ENCODE measurements at regions not wholly inside any gene's neighbourhood (a gene's known extent, or its start where the extent isn't known, plus 50 kb on each side); places are given as distances from the start of the nearest gene placed in this dataset.

DNA sequence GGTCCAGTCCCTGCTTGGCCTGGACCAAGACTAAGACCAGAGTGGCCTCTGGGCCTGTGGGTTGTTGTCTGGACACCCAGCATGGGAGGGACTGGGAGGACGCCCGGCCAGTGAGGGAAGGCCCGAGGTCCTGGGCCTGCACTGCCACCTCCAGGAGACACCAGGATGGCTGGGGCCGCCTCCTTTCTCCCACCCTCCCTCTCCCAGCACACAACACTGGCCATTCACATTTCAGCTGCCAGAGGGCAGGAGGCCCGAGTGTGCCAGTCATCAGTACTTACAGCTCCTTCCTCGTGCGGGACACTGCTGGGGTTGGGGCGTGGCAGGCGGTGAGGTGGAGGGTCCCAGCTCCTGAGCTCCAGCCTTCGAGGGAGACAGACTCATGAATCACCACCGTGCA, 133.5 kb downstream of the ASB1 start:
- DNase-seq (ENCODE audit: low read depth in 2 of 2) = no peak

DNA sequence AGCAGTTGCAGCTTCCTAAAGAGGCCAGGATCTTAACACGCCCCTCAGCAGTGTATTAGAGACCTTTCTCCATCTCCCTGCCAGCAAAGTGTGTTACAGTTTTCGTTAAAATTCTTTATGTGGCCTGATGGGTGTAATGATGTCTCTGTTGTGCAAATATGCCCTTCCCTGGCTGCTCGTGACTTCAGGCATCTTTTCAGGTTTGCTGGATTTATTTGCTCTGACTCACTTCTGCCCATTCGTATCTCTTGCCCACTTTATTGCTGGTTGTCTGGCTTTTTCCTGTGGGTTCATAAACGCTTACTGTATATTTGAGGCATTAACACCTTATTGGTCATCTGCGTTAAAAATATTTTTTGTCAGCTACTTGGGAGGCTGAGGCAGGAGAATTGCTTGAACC, 134.5 kb downstream of the ASB1 start:
- no peak for DNase-seq (ENCODE audit: low read depth in 2 of 2)

DNA sequence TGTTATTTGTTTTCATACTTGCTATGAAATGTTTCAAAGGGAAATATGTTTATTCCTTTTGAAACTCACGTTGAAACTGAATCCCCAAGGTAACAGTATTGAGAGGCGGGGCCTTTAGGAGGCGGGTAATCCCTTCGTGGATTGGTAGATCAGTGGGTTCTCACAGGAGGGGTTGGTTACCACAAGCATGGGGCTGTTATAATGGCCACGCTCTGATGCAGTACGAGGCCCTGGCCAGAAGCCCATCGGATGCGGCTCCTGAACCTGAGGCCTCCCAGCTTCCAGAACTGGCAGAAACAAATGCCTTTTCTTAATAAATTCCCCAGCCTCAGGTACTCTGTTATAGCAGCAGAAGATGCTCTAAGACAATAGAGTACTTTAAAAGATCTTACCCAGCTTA, 135.7 kb downstream of the ASB1 start:
- no peak for DNase-seq (ENCODE audit: low read depth in 2 of 2)

DNA sequence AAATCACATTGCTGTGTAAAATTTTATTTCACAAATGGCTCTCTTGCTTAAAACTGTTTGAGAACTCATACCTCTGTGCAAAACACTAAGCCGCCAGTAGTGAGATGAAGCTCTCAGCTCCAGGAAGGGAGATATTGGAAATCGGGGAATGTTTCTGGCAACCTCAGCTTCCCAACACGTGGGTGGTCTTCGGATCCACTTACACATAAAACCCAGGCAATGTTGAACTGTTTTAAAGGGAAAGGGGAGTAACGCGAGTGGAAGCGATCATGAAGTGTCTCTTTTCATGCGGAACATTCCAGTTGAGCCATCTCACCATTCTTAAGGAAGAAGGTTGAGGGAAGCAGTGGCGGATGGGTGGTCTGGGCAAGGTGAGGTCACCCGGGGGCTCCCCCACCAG, 136.8 kb downstream of the ASB1 start:
- no peak for DNase-seq (ENCODE audit: low read depth in 2 of 2)

DNA sequence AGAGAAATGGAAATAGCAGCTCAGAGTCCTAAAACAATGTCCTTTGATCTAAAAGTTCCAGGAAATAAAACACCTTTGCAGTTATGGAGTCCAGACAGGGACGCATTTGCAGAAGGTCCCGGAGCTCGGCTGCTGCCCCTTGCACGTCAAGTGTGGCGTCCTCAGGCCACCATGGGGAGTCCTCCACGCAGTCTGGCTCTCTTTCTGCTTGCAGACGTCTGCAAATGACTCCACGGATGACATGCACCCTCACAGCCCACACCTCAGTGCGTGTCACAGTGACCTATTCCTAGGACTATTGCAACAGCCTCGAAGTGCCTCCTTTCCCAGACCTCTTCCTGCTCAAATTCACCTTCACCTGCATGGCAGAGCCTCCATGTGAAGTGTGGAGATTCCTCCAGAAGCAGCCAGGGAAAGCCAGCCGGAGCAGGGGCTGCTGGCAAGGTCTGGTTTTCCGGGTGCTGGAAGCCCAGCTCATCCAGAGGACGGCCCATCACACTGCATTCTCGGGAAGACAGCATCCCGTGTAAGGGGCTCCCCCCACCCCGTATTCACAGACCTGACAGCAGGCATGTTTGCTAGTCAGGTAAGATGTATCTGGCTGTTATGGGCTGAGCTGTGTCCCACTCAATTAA, 137.7 kb downstream of the ASB1 start:
- DNase-seq (ENCODE audit: low read depth in 2 of 2) = no peak

DNA sequence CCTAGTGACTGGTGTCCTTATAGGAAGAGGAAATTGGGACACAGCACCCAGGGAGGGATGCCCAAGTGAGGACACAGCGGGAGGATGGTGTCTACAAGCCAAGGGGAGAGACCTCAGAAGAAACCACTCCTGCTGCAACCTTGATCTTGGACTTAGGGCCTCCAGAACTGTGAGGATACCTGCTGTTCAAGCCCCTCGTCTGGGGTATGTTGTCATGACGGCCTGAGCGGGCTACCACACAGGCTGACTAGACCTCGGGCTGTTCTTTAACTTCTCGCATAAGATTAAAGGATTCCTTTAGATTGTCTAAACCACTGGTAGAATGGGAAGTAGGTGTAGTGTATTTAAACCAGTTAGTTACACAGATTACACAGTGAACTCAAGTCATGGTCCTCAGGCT, 138.3 kb downstream of the ASB1 start:
- DNase-seq (ENCODE audit: low read depth in 2 of 2) = no peak

DNA sequence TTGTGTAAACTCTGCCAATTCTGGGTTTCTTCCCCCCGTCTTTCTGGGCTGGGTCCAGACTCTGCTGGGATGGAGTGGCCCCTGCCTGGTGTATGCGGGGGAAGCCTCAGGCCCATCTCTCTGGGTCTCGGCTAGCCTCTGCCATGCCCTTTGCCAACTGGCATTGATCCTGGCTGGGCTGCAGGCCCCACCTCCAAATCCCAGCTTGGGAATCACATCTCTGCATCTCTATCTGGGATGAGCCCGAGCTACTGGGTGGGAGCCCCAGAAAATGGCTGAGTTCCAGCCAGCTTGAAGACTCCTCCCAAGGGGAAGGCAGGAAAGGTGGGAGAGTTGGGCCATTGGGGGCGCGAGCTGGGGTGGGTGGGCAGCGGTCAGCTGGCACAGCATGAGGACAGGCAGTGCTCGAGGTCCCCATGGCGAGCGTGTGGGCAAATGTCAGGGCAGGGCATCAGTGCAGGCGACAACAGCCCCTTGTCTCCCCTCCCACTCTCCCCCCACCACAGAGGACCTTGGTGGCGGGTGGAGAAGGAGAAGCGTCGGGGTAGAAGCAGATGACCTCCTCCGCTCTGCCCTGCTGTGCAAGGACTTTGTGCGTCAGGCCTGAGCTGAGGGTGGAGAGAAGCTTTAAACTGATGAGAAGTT, 139.4 kb downstream of the ASB1 start:
- no peak for DNase-seq (ENCODE audit: low read depth in 2 of 2)

DNA sequence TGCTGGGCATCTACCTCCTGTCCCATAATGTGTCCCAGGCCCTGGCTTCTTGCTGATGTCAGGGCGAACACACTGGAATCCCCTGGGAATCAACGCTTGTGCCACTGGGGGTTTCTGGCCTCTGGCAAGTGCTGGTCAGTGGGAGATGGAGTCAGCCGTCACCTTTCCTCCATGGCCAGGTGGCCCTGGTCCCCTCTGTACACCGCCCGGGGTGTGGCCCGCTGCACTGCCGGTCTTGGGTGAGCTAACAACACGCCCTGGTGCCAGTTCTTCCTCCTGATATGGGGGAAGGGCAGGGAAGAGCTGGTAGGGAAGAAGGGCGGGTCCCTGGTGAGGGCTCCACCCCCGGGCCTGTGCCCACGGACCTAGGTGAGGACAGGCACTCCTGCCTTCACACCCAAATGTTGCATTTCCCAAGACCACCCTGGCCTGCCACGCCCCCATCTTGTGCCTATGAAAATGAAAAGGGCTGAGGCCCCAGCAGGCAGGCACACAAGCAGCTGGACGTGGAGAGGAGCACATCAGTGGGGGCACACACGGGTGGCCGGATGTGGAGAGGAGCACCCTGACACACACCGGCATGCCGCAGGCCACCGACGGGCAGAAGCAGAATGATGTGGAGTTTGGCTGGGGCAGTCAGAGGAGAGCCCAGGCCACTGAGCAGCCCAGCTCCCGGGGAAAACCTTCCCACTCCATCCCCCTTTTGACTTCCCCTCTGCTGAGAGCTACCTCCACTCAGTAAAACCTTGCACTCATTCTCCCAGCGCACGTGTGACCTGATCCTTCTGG, 140.5 kb downstream of the ASB1 start:
- DNase-seq (ENCODE audit: low read depth in 2 of 2) = no peak

DNA sequence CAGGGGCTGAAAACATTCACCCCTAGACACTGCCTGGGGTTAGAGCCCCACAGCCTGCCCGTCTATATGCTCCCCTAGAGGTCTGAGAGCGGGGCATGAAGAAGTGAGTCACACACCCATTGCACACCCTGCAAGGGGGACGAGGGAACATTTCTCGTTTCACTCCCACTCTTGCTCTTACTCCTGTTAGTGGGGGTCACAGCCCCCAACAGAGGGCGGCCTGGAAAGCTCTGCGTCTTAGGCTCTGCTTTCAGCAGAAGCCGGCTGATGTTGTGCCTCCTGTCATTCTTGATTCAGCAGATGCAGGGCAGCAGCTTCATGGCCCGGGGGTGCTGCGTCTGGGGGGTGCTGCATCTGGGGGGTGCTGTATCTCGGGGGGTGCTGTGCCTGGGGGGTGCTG, 141.3 kb downstream of the ASB1 start:
- no peak for DNase-seq (ENCODE audit: low read depth in 2 of 2)

DNA sequence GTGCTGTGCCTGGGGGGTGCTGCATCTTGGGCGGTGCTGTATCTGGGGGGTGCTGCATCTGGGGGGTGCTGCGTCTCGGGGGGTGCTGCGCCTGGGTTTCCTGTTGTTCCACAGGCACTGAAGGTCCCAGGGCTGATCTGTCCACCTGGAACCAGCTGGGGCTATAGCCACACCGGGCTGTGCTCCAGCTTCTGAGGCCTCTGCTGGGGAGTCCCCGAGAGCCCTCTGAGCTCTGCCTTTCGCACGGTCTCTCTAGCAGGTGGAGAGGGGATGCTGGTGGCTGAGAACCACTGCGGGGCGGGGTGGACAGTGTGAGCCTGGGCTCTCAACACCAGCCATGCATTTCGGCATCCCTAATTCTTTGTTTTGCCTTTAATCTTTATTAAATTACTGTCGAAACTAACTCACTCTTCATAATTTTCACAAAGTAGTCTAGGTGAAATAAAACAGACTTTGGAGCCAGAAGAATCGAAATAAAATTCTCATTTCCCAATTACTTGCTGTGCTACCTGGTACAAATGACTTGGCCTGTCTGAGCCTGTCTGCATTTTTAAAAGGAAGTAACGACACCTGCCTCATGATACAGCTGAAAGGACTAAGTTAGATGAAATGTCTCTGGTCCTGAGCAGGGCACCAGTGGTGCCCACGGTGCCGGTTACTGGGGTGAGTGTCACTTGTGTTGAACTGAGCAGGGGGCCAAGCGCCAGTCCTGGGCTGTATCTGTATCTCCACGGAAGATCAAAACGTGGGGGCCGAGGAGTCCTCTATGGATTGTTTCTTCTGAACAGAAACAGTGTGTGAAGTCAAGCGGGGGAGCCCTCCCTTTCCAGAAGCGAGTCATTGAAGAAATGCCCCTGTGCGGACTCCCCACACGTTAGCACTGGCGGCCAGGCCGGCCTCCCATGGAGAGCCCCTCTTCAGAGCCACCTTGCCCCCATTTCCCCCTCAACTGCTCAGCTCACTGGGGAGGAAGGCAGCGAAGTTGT, 142.0 kb downstream of the ASB1 start:
- DNase-seq (ENCODE audit: low read depth in 2 of 2) = no peak

DNA sequence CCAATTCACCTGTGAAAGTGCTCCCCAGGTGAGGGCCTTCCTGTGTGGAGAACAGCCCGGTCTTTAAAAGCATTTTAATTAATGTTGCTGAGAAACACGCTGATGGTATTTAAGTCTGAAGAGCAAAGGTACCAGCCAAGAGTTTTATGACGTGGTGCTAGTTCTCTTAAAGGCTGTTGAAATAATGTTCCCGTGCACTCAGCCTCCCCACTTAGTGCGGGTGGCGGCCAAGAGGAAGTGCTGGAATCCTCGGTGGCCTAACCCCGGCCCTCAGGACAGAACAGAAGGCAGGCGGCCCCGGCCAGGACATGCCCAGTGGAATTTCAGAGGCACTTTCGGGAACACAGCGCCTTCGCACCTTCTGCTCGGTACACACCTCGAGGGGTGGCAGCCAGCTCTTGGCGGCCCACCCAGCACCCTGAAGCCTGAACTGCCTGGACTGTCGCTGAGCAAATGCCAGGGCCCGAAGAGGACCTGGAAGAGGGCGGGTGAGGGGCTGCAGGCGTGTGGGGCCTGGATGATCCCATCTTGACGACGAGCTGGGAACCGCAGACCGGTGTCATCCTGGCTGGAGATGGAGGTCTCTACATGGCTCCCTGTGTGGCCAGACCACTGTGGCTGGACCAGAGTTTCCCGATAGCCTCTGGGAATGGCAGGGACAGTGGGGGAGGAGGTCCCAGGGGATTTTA, 142.9 kb downstream of the ASB1 start:
- no peak for DNase-seq (ENCODE audit: low read depth in 2 of 2)

DNA sequence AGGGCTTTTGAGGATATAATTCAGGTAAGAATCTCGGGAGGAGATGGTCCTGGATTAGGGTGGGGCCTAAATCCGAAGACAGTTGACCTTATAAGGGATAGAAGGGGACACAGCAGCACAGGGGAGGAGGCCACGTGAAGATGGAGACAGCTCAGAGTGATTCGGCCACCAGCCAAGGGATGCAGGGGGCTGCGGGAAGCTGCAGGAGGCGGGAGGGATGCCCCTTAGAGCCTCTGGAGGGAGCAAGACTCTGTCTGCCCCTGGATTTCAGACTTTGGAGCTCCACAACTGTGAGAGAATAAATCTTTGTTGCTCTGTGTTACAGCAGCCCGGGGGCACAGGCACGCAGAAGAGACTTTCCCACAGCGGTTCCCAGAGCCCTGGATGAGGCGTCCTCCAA, 143.7 kb downstream of the ASB1 start:
- DNase-seq (ENCODE audit: low read depth in 2 of 2) = no peak

DNA sequence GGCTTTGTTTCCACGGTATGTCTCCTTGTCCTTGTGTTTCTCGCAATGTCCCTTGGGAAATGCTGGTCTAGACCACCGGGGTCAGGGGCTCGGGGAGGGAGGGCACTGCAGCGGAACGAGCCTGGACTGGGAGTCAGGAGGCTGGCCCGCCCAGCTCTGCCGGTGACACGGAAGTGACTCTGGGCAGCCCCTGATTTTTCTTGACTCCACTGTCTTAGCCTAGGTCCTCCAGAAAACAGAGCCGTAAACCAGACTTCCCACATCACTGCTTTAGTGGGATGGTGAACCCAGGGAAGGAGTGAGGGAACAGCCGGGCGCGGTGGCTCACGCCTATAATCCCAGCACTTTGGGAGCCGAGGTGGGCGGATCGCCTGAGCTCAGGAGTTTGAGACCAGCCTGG, 144.2 kb downstream of the ASB1 start:
- no peak for DNase-seq (ENCODE audit: low read depth in 2 of 2)

DNA sequence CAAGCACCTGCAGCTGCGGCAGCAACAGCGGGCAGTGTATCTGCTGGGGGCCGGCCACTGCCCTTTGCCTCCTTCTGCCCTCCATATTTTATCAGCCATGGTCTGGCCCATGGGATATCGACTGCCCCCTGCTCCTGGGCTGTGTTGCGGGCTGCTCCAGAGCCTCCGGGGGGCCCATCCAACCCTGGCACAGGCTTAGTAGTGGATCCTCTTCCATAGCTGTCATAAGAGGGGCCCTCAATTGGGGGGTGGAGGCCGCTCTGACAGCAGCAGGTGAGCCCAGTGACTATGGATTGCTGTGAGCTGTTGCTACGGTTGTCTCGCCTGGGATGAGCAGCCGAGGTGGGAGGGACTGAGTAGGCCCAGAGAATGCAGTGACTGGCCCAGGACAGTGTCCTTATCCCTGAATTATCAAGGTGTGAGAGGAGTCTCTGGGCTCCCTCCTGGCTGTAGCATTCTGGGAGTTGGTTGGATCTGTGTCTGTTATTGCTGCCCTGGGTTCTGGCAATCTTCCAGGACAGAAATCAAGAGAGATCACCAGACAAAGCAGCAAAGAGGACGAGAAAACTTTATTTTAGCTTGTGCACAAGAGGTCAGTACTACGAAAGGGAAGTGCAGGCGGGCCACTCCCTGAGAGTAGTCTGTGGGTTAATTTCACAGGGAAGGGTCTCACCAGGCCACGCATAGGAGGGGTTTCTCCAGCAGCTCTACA, 145.1 kb downstream of the ASB1 start:
- peak in 1 of 2 donors; percentile 6 for DNase-seq (ENCODE audit: low read depth in 2 of 2)

DNA sequence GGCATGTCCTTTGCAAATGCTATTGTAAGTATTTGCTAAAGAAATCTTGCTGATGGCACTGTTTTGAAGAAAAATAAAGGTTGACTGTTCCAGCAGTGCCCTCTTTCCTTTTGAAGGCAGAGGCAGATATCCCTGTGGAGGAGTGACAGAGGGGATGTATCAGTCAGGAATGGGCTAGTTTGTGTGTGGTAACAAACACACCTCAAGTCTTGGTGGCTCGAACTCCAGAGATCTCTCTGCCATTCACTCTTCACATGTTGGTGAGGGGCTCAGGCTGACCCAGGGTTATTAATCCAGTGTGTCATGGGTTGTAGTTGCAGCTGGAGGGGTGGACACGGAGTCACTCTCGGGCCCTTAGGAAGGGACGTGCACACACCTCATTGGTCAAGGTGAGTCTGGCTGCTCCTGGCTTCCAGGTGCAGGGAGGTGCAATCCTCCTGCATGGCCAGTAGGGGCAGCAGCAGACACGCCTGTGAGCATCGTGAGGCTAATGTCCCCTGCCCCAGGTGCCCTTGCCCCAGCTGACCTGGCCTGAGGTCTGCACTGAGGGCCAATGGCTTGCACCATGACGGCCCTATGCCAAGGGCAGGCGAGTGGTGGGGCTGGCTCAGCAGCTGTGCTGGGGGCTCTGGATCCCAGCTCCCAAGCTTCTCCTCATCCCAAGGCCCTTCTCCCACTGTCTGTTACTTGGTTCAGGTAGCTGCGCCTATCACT, 146.5 kb downstream of the ASB1 start:
- DNase-seq (ENCODE audit: low read depth in 2 of 2) = peak; percentile 10 to 39

DNA sequence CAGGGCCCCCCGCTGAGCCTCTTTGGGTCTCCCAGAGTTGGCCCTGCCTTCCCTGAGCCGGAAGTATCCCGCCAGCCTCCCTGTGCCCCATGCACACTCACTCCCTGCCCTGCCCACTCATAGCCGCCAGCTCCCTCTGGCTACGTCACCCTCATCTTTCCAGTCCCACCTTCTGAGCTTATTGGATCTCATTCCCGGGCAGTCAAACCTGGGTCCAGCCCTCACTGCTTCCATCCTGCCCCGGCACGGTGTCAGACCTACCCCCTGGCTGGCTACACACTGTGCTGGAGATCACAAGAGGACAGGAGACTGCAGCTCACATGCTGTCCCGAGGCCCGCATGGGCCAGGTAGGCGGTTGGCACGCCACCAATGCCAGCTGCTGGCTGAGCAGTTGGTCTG, 147.2 kb downstream of the ASB1 start:
- DNase-seq (ENCODE audit: low read depth in 2 of 2) = no peak

DNA sequence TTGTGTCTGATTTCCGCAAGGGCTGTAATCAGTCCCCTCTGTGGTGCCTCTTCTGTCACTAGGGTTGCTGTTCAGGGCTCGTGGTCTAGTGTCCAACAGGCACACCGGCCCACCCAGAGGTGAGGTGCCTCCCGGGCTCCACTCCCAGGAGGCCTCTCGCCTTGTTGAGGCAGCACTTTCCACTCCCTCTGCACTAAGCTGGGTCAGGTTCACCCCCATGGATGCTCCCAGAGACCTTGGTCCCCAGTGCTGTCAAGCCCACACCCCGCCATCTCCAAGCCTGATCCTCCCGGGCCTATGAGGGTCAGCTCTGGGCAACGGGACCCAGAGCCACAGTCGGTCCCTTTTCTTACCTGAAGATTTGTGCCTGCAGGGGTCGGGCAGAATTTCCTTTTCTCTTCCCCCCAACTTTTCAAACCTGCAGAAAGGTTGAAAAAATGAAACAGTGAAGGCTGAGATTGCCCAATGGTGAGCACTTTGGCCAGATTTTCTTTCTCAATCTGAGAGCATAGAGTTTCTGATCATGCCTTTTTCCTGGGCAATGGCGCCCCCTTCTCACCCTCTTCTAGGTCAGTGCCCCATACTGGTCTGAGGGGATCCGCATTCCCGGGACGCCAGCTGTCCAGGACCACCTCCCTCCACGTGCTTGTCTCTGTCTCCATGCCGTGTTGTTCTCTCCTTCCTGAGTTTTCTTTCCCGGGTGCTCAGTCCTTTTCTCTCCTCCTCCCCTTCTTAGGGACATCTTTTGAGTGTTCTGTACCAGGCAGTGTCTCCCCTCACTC, 148.0 kb downstream of the ASB1 start:
- no peak for DNase-seq (ENCODE audit: low read depth in 2 of 2)

DNA sequence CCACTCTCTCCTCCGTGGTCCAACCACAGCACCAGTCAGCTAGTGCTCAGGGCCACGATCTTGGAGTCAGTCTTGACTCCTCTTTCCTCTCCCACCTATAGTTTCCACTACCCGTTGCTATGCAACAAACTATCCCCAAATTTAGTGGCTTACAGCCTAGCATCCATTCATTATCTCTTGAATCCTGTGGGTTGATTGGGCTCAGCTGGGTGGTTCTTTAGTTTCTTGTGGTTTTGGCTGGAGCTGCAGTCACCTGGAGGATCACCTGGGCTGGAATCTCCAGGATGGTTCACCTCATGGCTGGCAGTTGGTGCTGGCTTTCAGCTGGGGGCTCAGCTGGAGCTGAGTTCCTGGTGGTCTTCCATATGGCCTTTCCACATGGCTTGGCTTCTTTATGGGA, 149.9 kb downstream of the ASB1 start:
- DNase-seq (ENCODE audit: low read depth in 2 of 2) = no peak

DNA sequence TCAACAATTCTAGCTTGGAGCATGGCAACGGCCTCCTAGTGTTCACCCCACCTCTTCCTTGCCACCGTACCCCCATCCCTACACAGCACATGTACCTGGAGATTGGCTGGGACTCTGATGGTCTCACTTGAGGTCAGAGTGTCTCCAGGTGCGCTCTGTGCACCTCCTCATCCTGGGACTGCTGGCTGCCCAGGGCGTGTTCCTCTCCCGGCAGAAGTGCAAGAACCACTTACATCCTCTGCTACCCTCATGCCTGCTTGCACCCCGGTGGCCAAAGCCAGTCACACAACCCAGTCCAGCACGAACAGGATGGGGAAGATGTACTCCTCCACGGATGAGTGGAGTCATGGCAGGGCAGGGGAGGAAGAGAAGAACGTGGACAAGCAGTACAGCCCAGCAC, 151.5 kb downstream of the ASB1 start:
- no peak for DNase-seq (ENCODE audit: low read depth in 2 of 2)
